Type B pancreatic cell (in vitro differentiated cells): ENCODE measurements at regions not wholly inside any gene's neighbourhood (a gene's known extent, or its start where the extent isn't known, plus 50 kb on each side); places are given as distances from the start of the nearest gene placed in this dataset.
"Not testable (repeated sequence)": the region's sequence is repeated elsewhere in the genome, so short reads cannot be mapped to it uniquely, and the experiment has no call there.

Experiments
- DNase-seq: peaks from one replicate; pipeline ENCODE4 v3.0.0; 2021; ENCODE audit warnings: mixed read lengths; ENCODE audit not compliant: unreplicated experiment; ENCODE audit errors: extremely low spot score
- H3K27ac Mint-ChIP-seq: 2 replicates; pipeline ENCODE4 v1.8.0; 2021; ENCODE audit warnings: mild to moderate bottlenecking, mixed read lengths
- H3K27me3 Mint-ChIP-seq: 2 replicates; pipeline ENCODE4 v1.8.0; 2021; ENCODE audit warnings: mixed read lengths
- H3K36me3 Mint-ChIP-seq: 2 replicates; pipeline ENCODE4 v1.8.0; 2021; ENCODE audit warnings: mixed read lengths
- H3K4me1 Mint-ChIP-seq: one replicate; pipeline ENCODE4 v1.8.0; 2021; ENCODE audit warnings: mixed read lengths; ENCODE audit not compliant: unreplicated experiment
- H3K4me3 Mint-ChIP-seq: 2 replicates; pipeline ENCODE4 v1.8.0; 2021; ENCODE audit warnings: mild to moderate bottlenecking, mixed read lengths
- H3K9me3 Mint-ChIP-seq: 2 replicates; pipeline ENCODE4 v1.8.0; 2021; ENCODE audit warnings: mixed read lengths
- CTCF ChIP-seq: fragments of 200-600 bp; sonication (generic); conservative IDR thresholded peaks from 2 replicates; pipeline ENCODE4 v1.5.0; 2021; ENCODE audit warnings: antibody characterized with exemption, mild to moderate bottlenecking

- Mint-ChIP-seq H3K27me3 (peaks cover 2% of the 10 kb centered on the region), H3K4me3 (no peak overlapping the region), H3K36me3 (no peaks in the 10 kb centered on the region), H3K27ac (no peak overlapping the region), H3K4me1 (no peaks in the 10 kb centered on the region), H3K9me3 (no peaks in the 10 kb centered on the region)
- no peak for DNase-seq
- TF ChIP-seq CTCF = no peak
These were observed 173.5 kb downstream of the NPFFR2 start for GRCh38 chr4:72205298-72205697.

GRCh38 chr4:72205831-72206230 is 174.0 kb downstream of the NPFFR2 start:
- H3K4me3 Mint-ChIP-seq = no peak overlapping the region
- H3K36me3 Mint-ChIP-seq = no peaks in the 10 kb centered on the region
- no peaks in the 10 kb centered on the region for H3K4me1 Mint-ChIP-seq
- H3K27ac Mint-ChIP-seq = no peak overlapping the region
- no peak for DNase-seq
- H3K9me3 Mint-ChIP-seq = no peaks in the 10 kb centered on the region
- H3K27me3 Mint-ChIP-seq = no peaks in the 10 kb centered on the region
- no peak for TF ChIP-seq CTCF

- no peaks in the 10 kb centered on the region for H3K27me3 Mint-ChIP-seq
- H3K9me3 Mint-ChIP-seq = no peaks in the 10 kb centered on the region
- H3K36me3 Mint-ChIP-seq = no peaks in the 10 kb centered on the region
- H3K4me1 Mint-ChIP-seq = no peaks in the 10 kb centered on the region
- peak overlapping the region; percentile 15 for H3K27ac Mint-ChIP-seq
- no peak for DNase-seq
- no peak for TF ChIP-seq CTCF
- H3K4me3 Mint-ChIP-seq = no peak overlapping the region
These were observed 175.4 kb downstream of the NPFFR2 start for GRCh38 chr4:72207196-72207595.

- H3K9me3 Mint-ChIP-seq = no peaks in the 10 kb centered on the region
These were observed 176.7 kb downstream of the NPFFR2 start for GRCh38 chr4:72208421-72209075.

GRCh38 chr4:72209600-72209999 is 177.8 kb downstream of the NPFFR2 start:
- no peaks in the 10 kb centered on the region for H3K36me3 Mint-ChIP-seq
- H3K4me1 Mint-ChIP-seq = no peaks in the 10 kb centered on the region
- no peak overlapping the region for H3K4me3 Mint-ChIP-seq
- DNase-seq = no peak
- H3K27ac Mint-ChIP-seq = peak overlapping the region; percentile 67
- no peaks in the 10 kb centered on the region for H3K9me3 Mint-ChIP-seq
- no peak for TF ChIP-seq CTCF
- no peaks in the 10 kb centered on the region for H3K27me3 Mint-ChIP-seq

More at GRCh38 chr4:72208421-72209075, 176.7 kb downstream of the NPFFR2 start:
- no peak for TF ChIP-seq CTCF
- no peak overlapping the region for H3K27ac Mint-ChIP-seq
- no peaks in the 10 kb centered on the region for H3K4me1 Mint-ChIP-seq
- DNase-seq = no peak
- H3K36me3 Mint-ChIP-seq = no peaks in the 10 kb centered on the region
- no peaks in the 10 kb centered on the region for H3K27me3 Mint-ChIP-seq
- no peak overlapping the region for H3K4me3 Mint-ChIP-seq

GRCh38 chr4:72213763-72214162 is 182.0 kb downstream of the NPFFR2 start:
- H3K4me3 Mint-ChIP-seq, H3K9me3 Mint-ChIP-seq, DNase-seq, H3K27me3 Mint-ChIP-seq, H3K27ac Mint-ChIP-seq, H3K4me1 Mint-ChIP-seq, H3K36me3 Mint-ChIP-seq: not testable (repeated sequence)
